K562 (cell line): ENCODE measurements at regions not wholly inside any gene's neighbourhood (a gene's known extent, or its start where the extent isn't known, plus 50 kb on each side); places are given as distances from the start of the nearest gene placed in this dataset.

Experiments used
- ATAC-seq: fragments of 200-7000 bp; cut with Tn5 transposase; 3 replicates; pipeline ENCODE4 v1.9.1; 2020; ENCODE audit warnings: moderate library complexity
- BruUV-seq: library from RNA; stranded (reverse); fragments of 400-500 nt; replicated peaks from 2 replicates; lab custom pipeline; 2021; lab: Mats Ljungman, UMichigan
- CTCF ChIA-PET: fragments of 300-600 bp; formaldehyde crosslinking; extraction: SDS; loops from one replicate; lab custom pipeline; 2021; ENCODE audit warnings: low intra/inter-chr PET ratio; lab: Yijun Ruan, JAX
- POLR2A ChIA-PET: fragments of 300-600, 350-650 bp; sonication (Branson Sonifier 250); formaldehyde crosslinking; extraction: SDS; loops from one replicate; lab custom pipeline; 2021; ENCODE audit warnings: antibody characterized with exemption, inconsistent platforms; lab: Yijun Ruan, JAX
- DNase-seq, 4 experiments: peaks; one replicate each; pipeline versions ENCODE4 v3.0.0 to v3.0.0-alpha.2; 2011 to 2018; ENCODE audit warnings: low spot score in 3 of 4, mixed read lengths in 3 of 4; ENCODE audit errors: extremely low read depth in 1 of 4
- FAIRE-seq: peaks from 2 replicates; lab custom pipeline; 2011; peaks lifted over from hg19 to GRCh38; lab: Jason Lieb, UNC
- H2AFZ ChIP-seq: 2 replicates; pipeline ENCODE4 v1.6.0; 2011; ENCODE audit warnings: low read depth, low read length, control low read depth, inconsistent platforms
- H3K27ac ChIP-seq: fragments of 200-600 bp; 3 replicates; pipeline ENCODE4 v1.8.0; 2011; ENCODE audit warnings: low read depth, mild to moderate bottlenecking, control low read depth, inconsistent platforms, low read length, moderate library complexity, mixed read lengths; ENCODE audit errors: extremely low read depth
- H3K27me3 ChIP-seq, 2 experiments: fragments of 300-600 bp in 1 of 2; 2 replicates in 1 of 2; 3 replicates in 1 of 2; pipeline versions ENCODE4 v1.6.0 to v1.8.0; 2011; ENCODE audit warnings: inconsistent platforms in 2 of 2, low read length in 2 of 2, mild to moderate bottlenecking in 1 of 2, mixed read lengths in 1 of 2, moderate library complexity in 1 of 2; ENCODE audit not compliant: control insufficient read depth in 2 of 2, insufficient read depth in 2 of 2
- H3K36me3 ChIP-seq: fragments of 300-600 bp; 3 replicates; pipeline ENCODE4 v1.8.0; 2011; ENCODE audit warnings: mild to moderate bottlenecking, low read length, inconsistent platforms; ENCODE audit not compliant: control insufficient read depth, insufficient read depth
- H3K4me1 ChIP-seq, 2 experiments: fragments of 200-600 bp in 1 of 2; replicated peaks in 1 of 2; 2 replicates in 1 of 2; 3 replicates in 1 of 2; pipeline versions ENCODE4 v1.5.1 to v1.8.0; 2011; ENCODE audit warnings: inconsistent platforms in 2 of 2, low read length in 2 of 2, mild to moderate bottlenecking in 1 of 2, mixed read lengths in 1 of 2, moderate library complexity in 1 of 2; ENCODE audit not compliant: control insufficient read depth in 2 of 2, insufficient read depth in 2 of 2
- H3K4me2 ChIP-seq: 2 replicates; pipeline ENCODE4 v1.6.1; 2011; ENCODE audit warnings: low read length, control low read depth, inconsistent platforms, mixed read lengths; ENCODE audit not compliant: insufficient read depth
- H3K4me3 ChIP-seq: fragments of 200-600 bp; sonication (generic), shearing (Covaris generic); 2 replicates; pipeline ENCODE4 v1.5.1; 2016; ENCODE audit warnings: control low read depth, inconsistent platforms
- H3K79me2 ChIP-seq: fragments of 200-600 bp; 3 replicates; pipeline ENCODE4 v1.8.0; 2011; ENCODE audit warnings: low read length, inconsistent platforms; ENCODE audit not compliant: control insufficient read depth, insufficient read depth
- H3K9ac ChIP-seq, 2 experiments: 2 replicates each; pipeline versions ENCODE4 v1.6.0 to v1.6.1; 2011; ENCODE audit warnings: low read depth in 2 of 2, low read length in 2 of 2, control low read depth in 1 of 2, inconsistent platforms in 1 of 2, mild to moderate bottlenecking in 1 of 2, mixed read lengths in 1 of 2; ENCODE audit not compliant: insufficient read depth in 1 of 2
- H3K9me1 ChIP-seq: one replicate; pipeline ENCODE4 v1.6.0; 2011; ENCODE audit warnings: inconsistent platforms, mild to moderate bottlenecking, low read length, moderate library complexity; ENCODE audit not compliant: control insufficient read depth, insufficient read depth
- H3K9me3 ChIP-seq: replicated peaks from 2 replicates; pipeline ENCODE4 v1.5.1; 2011; ENCODE audit warnings: low read depth, low read length, inconsistent platforms; ENCODE audit not compliant: control insufficient read depth, insufficient read depth
- H4K20me1 ChIP-seq: replicated peaks from 2 replicates; pipeline ENCODE4 v1.6.1; 2011; ENCODE audit warnings: low read length, inconsistent platforms, mixed read lengths; ENCODE audit not compliant: control insufficient read depth, insufficient read depth
- ARID1B ChIP-seq: fragments of 450-650 bp; IDR thresholded peaks from 2 replicates; pipeline ENCODE4 v1.6.1; 2016; ENCODE audit warnings: antibody characterized with exemption, mild to moderate bottlenecking, inconsistent platforms
- CREB3 ChIP-seq: fragments of 450-650 bp; conservative IDR thresholded peaks from 2 replicates; pipeline ENCODE4 v1.6.1; 2016; ENCODE audit warnings: missing genetic modification characterization, low read depth, mild to moderate bottlenecking, missing compliant biosample characterization, moderate library complexity
- GTF2F1 ChIP-seq: IDR thresholded peaks from 2 replicates; pipeline ENCODE4 v1.6.1; 2011; ENCODE audit warnings: low read depth, low read length, improper control_type of control experiment
- HDAC3 ChIP-seq: fragments of 450-650 bp; IDR thresholded peaks from 2 replicates; pipeline ENCODE4 v1.6.1; 2018; ENCODE audit warnings: borderline replicate concordance, mild to moderate bottlenecking, moderate library complexity; ENCODE audit not compliant: partially characterized antibody
- JUND ChIP-seq, 2 experiments: IDR thresholded peaks; 2 replicates in 1 of 2; 3 replicates in 1 of 2; pipeline ENCODE4 v1.6.1; 2011; ENCODE audit warnings: borderline replicate concordance in 2 of 2, low read depth in 2 of 2, low read length in 2 of 2, improper control_type of control experiment in 1 of 2, missing biosample characterization in 1 of 2, missing genetic modification characterization in 1 of 2, missing genetic modification reagents in 1 of 2
- KDM1A ChIP-seq, 2 experiments: fragments of 450-650 bp; IDR thresholded peaks; 2 replicates each; pipeline ENCODE4 v1.6.1; 2016; ENCODE audit warnings: mild to moderate bottlenecking in 2 of 2
- OTX1 ChIP-seq: fragments of 450-650 bp; formaldehyde crosslinking; IDR thresholded peaks from 2 replicates; pipeline ENCODE4 v1.4.0; 2022; ENCODE audit warnings: mild to moderate bottlenecking
- TEAD1 ChIP-seq, 2 experiments: fragments of 450-650 bp in 1 of 2; sonication (generic) in 1 of 2; formaldehyde crosslinking; IDR thresholded peaks; 2 replicates each; pipeline versions ENCODE4 v1.4.0 to v1.8.0; 2020 to 2022; ENCODE audit warnings: mild to moderate bottlenecking in 2 of 2, missing genetic modification reagents in 1 of 2
- TSC22D4 ChIP-seq: fragments of 450-650 bp; IDR thresholded peaks from 2 replicates; pipeline ENCODE4 v1.6.1; 2016; ENCODE audit warnings: missing genetic modification characterization, missing biosample characterization, control low read depth
- ZNF212 ChIP-seq: fragments of 450-650 bp; formaldehyde crosslinking; IDR thresholded peaks from 2 replicates; pipeline ENCODE4 v1.4.0; 2020; ENCODE audit warnings: mild to moderate bottlenecking
- ZNF224 ChIP-seq: sonication (generic); formaldehyde crosslinking; IDR thresholded peaks from 2 replicates; pipeline ENCODE4 v1.8.0; 2022; ENCODE audit warnings: mild to moderate bottlenecking, missing genetic modification reagents
- ZNF3 ChIP-seq: fragments of 250-450 bp; sonication (Bioruptor Pico); IDR thresholded peaks from 2 replicates; pipeline ENCODE4 v1.5.0; 2021; ENCODE audit warnings: mild to moderate bottlenecking, moderate library complexity
- ZNF695 ChIP-seq: fragments of 450-650 bp; formaldehyde crosslinking; IDR thresholded peaks from 2 replicates; pipeline ENCODE4 v1.4.0; 2020; ENCODE audit warnings: mild to moderate bottlenecking, moderate library complexity
- ZNF75A ChIP-seq: fragments of 450-650 bp; formaldehyde crosslinking; IDR thresholded peaks from 2 replicates; pipeline ENCODE4 v1.4.0; 2020; ENCODE audit warnings: mild to moderate bottlenecking
- ZZZ3 ChIP-seq: fragments of 450-650 bp; IDR thresholded peaks from 2 replicates; pipeline ENCODE4 v1.6.1; 2016; ENCODE audit warnings: antibody characterized with exemption, mild to moderate bottlenecking, moderate library complexity
- WGBS: fragments of 100-300 bp; shearing (Covaris generic); methylation state at CpG from one replicate; pipeline ENCODE4 v1.1.6; 2016; ENCODE audit warnings: low coverage, mixed read lengths; ENCODE audit not compliant: insufficient coverage; ENCODE audit errors: missing lambda C conversion rate; 5-methylcytosine and 5-hydroxymethylcytosine counted together
- in situ Hi-C: fragments of 300-500 bp; cut with MboI; formaldehyde crosslinking; loops from 4 replicates; pipeline ENCODE4 v1.15.0; 2018; ENCODE audit warnings: inconsistent platforms, mixed read lengths
- intact Hi-C: fragments of 100-400 bp; cut with micrococcal nuclease; formaldehyde crosslinking; loops from 2 replicates; pipeline ENCODE4 v1.14.2; 2022
- TF ChIP-seq, protein P1 (sequence below): fragments of 250-450 bp; sonication (Bioruptor Pico); IDR thresholded peaks from 2 replicates; pipeline ENCODE4 v1.4.0; 2020

- CTCF ChIA-PET = no interaction called here
- Histone ChIP-seq H3K9ac (no peak overlapping the region), H3K27ac (no peak overlapping the region), H3K9me3 (no peaks in the 10 kb centered on the region), H3K4me1 (no peaks in the 10 kb centered on the region), H4K20me1 (no peaks in the 10 kb centered on the region), H2AFZ (no peak overlapping the region), H3K4me2 (no peak overlapping the region), H3K27me3 (no peaks in the 10 kb centered on the region), H3K36me3 (no peaks in the 10 kb centered on the region), H3K4me3 (no peak overlapping the region), H3K9me1 (no peaks in the 10 kb centered on the region), H3K79me2 (no peaks in the 10 kb centered on the region)
- 0% methylated on average over 4 of the region's 4 CpGs for WGBS
- intact Hi-C loops (no loop called here), in situ Hi-C loops (no loop called here)
- BruUV-seq = no TSS peak
- ATAC-seq (no peak), DNase-seq (no peak), FAIRE-seq (no peak)
- POLR2A ChIA-PET = no interaction called here
- TF ChIP-seq ZZZ3 (no peak), GTF2F1 (no peak), ZNF75A (CRISPR knock-in tag) (no peak), ZNF695 (CRISPR knock-in tag) (no peak), CREB3 (tag) (no peak), ZNF3 (CRISPR knock-in tag) (no peak), OTX1 (CRISPR knock-in tag) (no peak), TSC22D4 (tag) (no peak), TEAD1 (CRISPR knock-in tag; IDR thresholded peaks at IDR 0.05) (no peak), ARID1B (no peak), KDM1A (IDR thresholded peaks at IDR 0.05) (no peak), HDAC3 (no peak), ZNF212 (no peak), JUND (IDR thresholded peaks at IDR 0.05; ENCODE audit: borderline replicate concordance, low read depth, low read length) (no peak), JUND (tag; IDR thresholded peaks at IDR 0.05; ENCODE audit: borderline replicate concordance, low read depth, low read length) (no peak), ZNF224 (CRISPR knock-in tag) (no peak)
- TF ChIP-seq, protein P1, sequence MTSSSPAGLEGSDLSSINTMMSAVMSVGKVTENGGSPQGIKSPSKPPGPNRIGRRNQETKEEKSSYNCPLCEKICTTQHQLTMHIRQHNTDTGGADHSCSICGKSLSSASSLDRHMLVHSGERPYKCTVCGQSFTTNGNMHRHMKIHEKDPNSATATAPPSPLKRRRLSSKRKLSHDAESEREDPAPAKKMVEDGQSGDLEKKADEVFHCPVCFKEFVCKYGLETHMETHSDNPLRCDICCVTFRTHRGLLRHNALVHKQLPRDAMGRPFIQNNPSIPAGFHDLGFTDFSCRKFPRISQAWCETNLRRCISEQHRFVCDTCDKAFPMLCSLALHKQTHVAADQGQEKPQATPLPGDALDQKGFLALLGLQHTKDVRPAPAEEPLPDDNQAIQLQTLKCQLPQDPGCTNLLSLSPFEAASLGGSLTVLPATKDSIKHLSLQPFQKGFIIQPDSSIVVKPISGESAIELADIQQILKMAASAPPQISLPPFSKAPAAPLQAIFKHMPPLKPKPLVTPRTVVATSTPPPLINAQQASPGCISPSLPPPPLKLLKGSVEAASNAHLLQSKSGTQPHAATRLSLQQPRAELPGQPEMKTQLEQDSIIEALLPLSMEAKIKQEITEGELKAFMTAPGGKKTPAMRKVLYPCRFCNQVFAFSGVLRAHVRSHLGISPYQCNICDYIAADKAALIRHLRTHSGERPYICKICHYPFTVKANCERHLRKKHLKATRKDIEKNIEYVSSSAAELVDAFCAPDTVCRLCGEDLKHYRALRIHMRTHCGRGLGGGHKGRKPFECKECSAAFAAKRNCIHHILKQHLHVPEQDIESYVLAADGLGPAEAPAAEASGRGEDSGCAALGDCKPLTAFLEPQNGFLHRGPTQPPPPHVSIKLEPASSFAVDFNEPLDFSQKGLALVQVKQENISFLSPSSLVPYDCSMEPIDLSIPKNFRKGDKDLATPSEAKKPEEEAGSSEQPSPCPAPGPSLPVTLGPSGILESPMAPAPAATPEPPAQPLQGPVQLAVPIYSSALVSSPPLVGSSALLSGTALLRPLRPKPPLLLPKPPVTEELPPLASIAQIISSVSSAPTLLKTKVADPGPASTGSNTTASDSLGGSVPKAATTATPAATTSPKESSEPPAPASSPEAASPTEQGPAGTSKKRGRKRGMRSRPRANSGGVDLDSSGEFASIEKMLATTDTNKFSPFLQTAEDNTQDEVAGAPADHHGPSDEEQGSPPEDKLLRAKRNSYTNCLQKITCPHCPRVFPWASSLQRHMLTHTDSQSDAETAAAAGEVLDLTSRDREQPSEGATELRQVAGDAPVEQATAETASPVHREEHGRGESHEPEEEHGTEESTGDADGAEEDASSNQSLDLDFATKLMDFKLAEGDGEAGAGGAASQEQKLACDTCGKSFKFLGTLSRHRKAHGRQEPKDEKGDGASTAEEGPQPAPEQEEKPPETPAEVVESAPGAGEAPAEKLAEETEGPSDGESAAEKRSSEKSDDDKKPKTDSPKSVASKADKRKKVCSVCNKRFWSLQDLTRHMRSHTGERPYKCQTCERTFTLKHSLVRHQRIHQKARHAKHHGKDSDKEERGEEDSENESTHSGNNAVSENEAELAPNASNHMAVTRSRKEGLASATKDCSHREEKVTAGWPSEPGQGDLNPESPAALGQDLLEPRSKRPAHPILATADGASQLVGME (CRISPR knock-in tag) = no peak
Observed at GRCh38 chr3:88231207-88231606, 81.4 kb downstream of the C3orf38 start.
